GM23248 (cell line): ENCODE measurements at regions not wholly inside any gene's neighbourhood (a gene's known extent, or its start where the extent isn't known, plus 50 kb on each side); places are given as distances from the start of the nearest gene placed in this dataset.
A peak's percentile ranks its signal among the peaks of the same experiment; 100 is the strongest.
"Not testable (repeated sequence)": the region's sequence is repeated elsewhere in the genome, so short reads cannot be mapped to it uniquely, and the experiment has no call there.

Source experiments
- DNase-seq: peaks from one replicate; pipeline ENCODE4 v3.0.0-alpha.2; 2015
- H2AFZ ChIP-seq: fragments of 200-600 bp; sonication (generic); 2 replicates; pipeline ENCODE4 v1.6.1; 2016; ENCODE audit warnings: antibody characterized with exemption
- H3F3A ChIP-seq: fragments of 200-600 bp; sonication (generic); 2 replicates; pipeline ENCODE4 v1.6.1; 2016; ENCODE audit warnings: mild to moderate bottlenecking, antibody characterized with exemption, mixed run types; ENCODE audit not compliant: insufficient read depth
- H3K27ac ChIP-seq: fragments of 200-600 bp; sonication (generic); 2 replicates; pipeline ENCODE4 v1.5.1; 2016; ENCODE audit warnings: mild to moderate bottlenecking
- H3K27me3 ChIP-seq: fragments of 200-600 bp; sonication (generic); replicated peaks from 2 replicates; pipeline ENCODE4 v1.6.1; 2016; ENCODE audit warnings: mild to moderate bottlenecking; ENCODE audit not compliant: insufficient read depth
- H3K36me3 ChIP-seq: fragments of 200-600 bp; sonication (generic); 2 replicates; pipeline ENCODE4 v1.6.1; 2016; ENCODE audit warnings: low read depth, mild to moderate bottlenecking
- H3K4me1 ChIP-seq: fragments of 200-600 bp; sonication (generic); 2 replicates; pipeline ENCODE4 v1.6.1; 2016; ENCODE audit warnings: mild to moderate bottlenecking; ENCODE audit not compliant: insufficient read depth
- H3K4me2 ChIP-seq: fragments of 200-600 bp; sonication (generic); one replicate; pipeline ENCODE4 v1.6.1; 2016; ENCODE audit warnings: mild to moderate bottlenecking; ENCODE audit not compliant: unreplicated experiment
- H3K4me3 ChIP-seq: fragments of 200-600 bp; sonication (generic); 2 replicates; pipeline ENCODE4 v1.5.1; 2016; ENCODE audit warnings: mild to moderate bottlenecking
- H3K79me2 ChIP-seq: fragments of 200-600 bp; sonication (generic); 2 replicates; pipeline ENCODE4 v1.6.1; 2016; ENCODE audit warnings: mild to moderate bottlenecking; ENCODE audit not compliant: insufficient read depth
- H3K9ac ChIP-seq: fragments of 200-600 bp; sonication (generic); 2 replicates; pipeline ENCODE4 v1.6.1; 2016; ENCODE audit warnings: mild to moderate bottlenecking
- H3K9me2 ChIP-seq: fragments of 200-600 bp; sonication (generic); 2 replicates; pipeline ENCODE4 v1.6.1; 2016; ENCODE audit warnings: mixed run types, mild to moderate bottlenecking, moderate library complexity; ENCODE audit not compliant: insufficient read depth
- H3K9me3 ChIP-seq: fragments of 200-600 bp; sonication (generic); one replicate; pipeline ENCODE4 v1.6.1; 2017; ENCODE audit warnings: low read depth
- H4K20me1 ChIP-seq: fragments of 200-600 bp; sonication (generic); 2 replicates; pipeline ENCODE4 v1.6.0; 2016; ENCODE audit not compliant: insufficient read depth
- EZH2 ChIP-seq: fragments of 200-600 bp; sonication (generic); IDR thresholded peaks from 2 replicates; pipeline ENCODE4 v1.6.1; 2018; ENCODE audit warnings: antibody characterized with exemption, mild to moderate bottlenecking; ENCODE audit not compliant: insufficient read depth, poor library complexity, severe bottlenecking
- EZH2phosphoT487 ChIP-seq: fragments of 200-600 bp; sonication (generic); IDR thresholded peaks from 2 replicates; pipeline ENCODE4 v1.6.1; 2018; ENCODE audit warnings: antibody characterized with exemption, moderate library complexity, mild to moderate bottlenecking, low read depth; ENCODE audit not compliant: insufficient read depth
- WGBS, 2 experiments: methylation state at CpG; one replicate each; pipeline ENCODE4 v1.1.6; 2015 to 2017; ENCODE audit warnings: low lambda C conversion rate in 2 of 2, low coverage in 1 of 2; ENCODE audit errors: missing lambda C conversion rate in 2 of 2; 5-methylcytosine and 5-hydroxymethylcytosine counted together
- in situ Hi-C: fragments of 300-500 bp; cut with MboI; formaldehyde crosslinking; loops from 2 replicates; pipeline ENCODE4 v1.15.0; 2020

GRCh38 chr12:34606749-34607519 lies 584.6 kb downstream of the ALG10 start:
- Histone ChIP-seq H3K4me3 (no peak overlapping the region), H3K4me1 (no peaks in the 10 kb centered on the region), H3F3A (no peaks in the 10 kb centered on the region), H3K79me2 (no peaks in the 10 kb centered on the region), H3K36me3 (no peaks in the 10 kb centered on the region), H3K27ac (no peak overlapping the region), H3K9me2 (no peaks in the 10 kb centered on the region), H3K9ac (no peak overlapping the region), H2AFZ (no peak overlapping the region), H3K9me3 (no peaks in the 10 kb centered on the region), H3K27me3 (no peaks in the 10 kb centered on the region), H3K4me2 (no peak overlapping the region), H4K20me1 (no peaks in the 10 kb centered on the region)
- in situ Hi-C loops, result no loop called here
- TF ChIP-seq EZH2 (no peak), EZH2phosphoT487 (no peak)
- no peak for DNase-seq
- WGBS, 2 experiments, result 40 to 42% methylated on average over 18 to 24 of the region's 24 CpGs

DNA sequence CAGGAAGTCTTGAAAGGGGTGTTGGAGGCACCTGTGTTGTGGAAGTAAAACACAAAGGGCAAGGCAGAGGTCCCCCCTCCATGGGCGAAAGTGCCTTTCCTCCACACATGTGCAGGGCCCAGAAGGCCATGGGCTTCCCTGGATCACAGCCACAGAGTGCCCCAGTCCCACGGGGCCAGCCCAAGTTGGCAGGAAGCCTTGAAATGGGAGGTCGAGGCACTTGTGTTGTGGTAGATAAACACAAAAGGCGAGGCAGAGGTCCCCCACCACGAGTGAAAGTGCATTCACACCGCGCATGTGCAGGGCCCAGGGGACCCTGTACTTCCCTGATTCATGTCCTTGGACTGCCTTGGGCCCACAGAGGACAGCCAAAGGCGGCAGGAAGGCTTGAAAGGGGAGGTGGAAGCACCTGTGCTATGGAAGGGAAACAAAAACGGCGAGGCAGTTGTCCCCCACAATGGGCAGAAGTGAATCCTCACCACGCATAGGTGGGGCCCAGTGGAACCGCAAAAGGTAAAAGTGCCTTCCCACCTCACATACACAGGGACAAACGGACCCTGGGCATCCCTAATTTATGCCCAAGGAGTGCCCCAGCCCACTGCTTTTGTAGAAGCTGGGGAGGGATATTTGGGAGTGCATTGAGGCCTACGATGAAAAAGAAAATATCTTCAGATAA lies 585.4 kb downstream of the ALG10 start:
- Histone ChIP-seq H4K20me1 (no peaks in the 10 kb centered on the region), H3K79me2 (no peaks in the 10 kb centered on the region), H3K4me1 (no peaks in the 10 kb centered on the region), H3K36me3 (no peaks in the 10 kb centered on the region), H3K4me2 (no peak overlapping the region), H3K9me2 (no peaks in the 10 kb centered on the region), H3F3A (no peaks in the 10 kb centered on the region), H2AFZ (no peak overlapping the region), H3K9ac (no peak overlapping the region), H3K27ac (no peak overlapping the region), H3K27me3 (no peaks in the 10 kb centered on the region), H3K9me3 (no peaks in the 10 kb centered on the region), H3K4me3 (no peak overlapping the region)
- no peak for DNase-seq
- TF ChIP-seq EZH2 (no peak), EZH2phosphoT487 (no peak)
- in situ Hi-C loops, result no loop called here
- 26 to 28% methylated on average over 14 of the region's 14 CpGs for WGBS, 2 experiments

GRCh38 chr12:34613988-34614387 lies 591.7 kb downstream of the ALG10 start:
- 45 to 47% methylated on average over 2 of the region's 2 CpGs for WGBS, 2 experiments
- H2AFZ ChIP-seq, DNase-seq, H3K36me3 ChIP-seq, H3K4me1 ChIP-seq, H3K4me3 ChIP-seq, H3K9me2 ChIP-seq, H4K20me1 ChIP-seq, H3F3A ChIP-seq, H3K27ac ChIP-seq, H3K9ac ChIP-seq, H3K9me3 ChIP-seq, H3K27me3 ChIP-seq, H3K79me2 ChIP-seq, H3K4me2 ChIP-seq, in situ Hi-C loops: not testable (repeated sequence)

DNA sequence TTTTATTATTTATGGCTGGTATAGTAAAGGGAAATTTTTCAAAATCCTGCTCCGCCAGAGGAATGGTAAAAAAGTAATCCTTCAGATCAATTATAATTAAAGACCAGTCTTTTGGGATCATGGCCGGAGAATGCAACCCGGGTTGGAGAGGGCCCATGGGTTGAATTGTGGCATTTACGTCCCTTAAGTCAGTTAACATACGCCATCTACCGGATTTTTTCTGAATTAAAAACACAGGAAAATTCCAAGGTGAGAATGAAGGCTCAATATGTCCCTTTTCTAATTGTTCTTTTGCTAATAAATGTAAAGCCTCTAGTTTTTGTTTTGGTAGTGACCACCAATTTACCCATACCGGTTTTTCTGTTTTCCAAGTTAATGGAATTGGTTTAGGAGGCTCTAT lies 602.8 kb downstream of the ALG10 start:
- 14 to 21% methylated on average over 7 of the region's 7 CpGs for WGBS, 2 experiments

More for the DNA sequence above, 602.8 kb downstream of the ALG10 start:
- no peaks in the 10 kb centered on the region for H3F3A ChIP-seq
- no peaks in the 10 kb centered on the region for H3K9me2 ChIP-seq
- in situ Hi-C loops, result no loop called here
- no peak overlapping the region for H3K9ac ChIP-seq
- no peak overlapping the region for H3K27ac ChIP-seq
- no peak overlapping the region for H3K4me3 ChIP-seq
- no peaks in the 10 kb centered on the region for H3K79me2 ChIP-seq
- peak; percentile 54 for DNase-seq
- no peaks in the 10 kb centered on the region for H3K27me3 ChIP-seq
- H3K9me3 ChIP-seq, result no peaks in the 10 kb centered on the region
- H3K4me2 ChIP-seq, result no peak overlapping the region
- H3K36me3 ChIP-seq, result no peaks in the 10 kb centered on the region
- H2AFZ ChIP-seq, result peak overlapping the region; percentile 32; the same call in 1 of the 2 replicates
- H3K4me1 ChIP-seq, result peaks cover 5% of the 10 kb centered on the region; the same call in 1 of the 2 replicates
- no peaks in the 10 kb centered on the region for H4K20me1 ChIP-seq
- TF ChIP-seq EZH2 (no peak), EZH2phosphoT487 (no peak)
